ENCODE measurements at regions not wholly inside any gene's neighbourhood (a gene's known extent, or its start where the extent isn't known, plus 50 kb on each side); places are given as distances from the start of the nearest gene placed in this dataset.
"Not testable (repeated sequence)": the region's sequence is repeated elsewhere in the genome, so short reads cannot be mapped to it uniquely, and the experiment has no call there.

GRCh38 chr7:67341153-67341768, 344.6 kb downstream of the TYW1 start:
- TF ChIP-seq CTCF (conservative IDR thresholded peaks at IDR 0.05) = no peak
- H3K27ac ChIP-seq = no peak overlapping the region

- no peak overlapping the region for H3K27ac ChIP-seq
- no peak for TF ChIP-seq CTCF (conservative IDR thresholded peaks at IDR 0.05)
These were observed 346.5 kb downstream of the TYW1 start for GRCh38 chr7:67343114-67343513.

- no peak overlapping the region for H3K27ac ChIP-seq
- no peak for TF ChIP-seq CTCF (conservative IDR thresholded peaks at IDR 0.05)
These were observed 346.9 kb downstream of the TYW1 start for GRCh38 chr7:67343572-67343971.

- no peak for TF ChIP-seq CTCF (conservative IDR thresholded peaks at IDR 0.05)
- no peak overlapping the region for H3K27ac ChIP-seq
These were observed 348.0 kb downstream of the TYW1 start for GRCh38 chr7:67344481-67345193.

GRCh38 chr7:67346126-67346525, 349.5 kb downstream of the TYW1 start:
- TF ChIP-seq CTCF (conservative IDR thresholded peaks at IDR 0.05) = no peak
- no peak overlapping the region for H3K27ac ChIP-seq

GRCh38 chr7:67346876-67347275, 350.2 kb downstream of the TYW1 start:
- TF ChIP-seq CTCF (conservative IDR thresholded peaks at IDR 0.05) = no peak
- no peak overlapping the region for H3K27ac ChIP-seq

GRCh38 chr7:67348171-67348570, 351.5 kb downstream of the TYW1 start:
- TF ChIP-seq CTCF (conservative IDR thresholded peaks at IDR 0.05) = no peak
- H3K27ac ChIP-seq = no peak overlapping the region

- not testable (repeated sequence) for H3K27ac ChIP-seq
These were observed 361.0 kb downstream of the TYW1 start for GRCh38 chr7:67357653-67358052.

GRCh38 chr7:67358316-67358715, 361.7 kb downstream of the TYW1 start:
- H3K27ac ChIP-seq = not testable (repeated sequence)

- H3K27ac ChIP-seq = peak overlapping the region; percentile 43; the same call in 1 of the 2 replicates
These were observed 362.1 kb downstream of the TYW1 start for GRCh38 chr7:67358738-67359137.

Data from VCaP (cell line).